ENCODE measurements at regions not wholly inside any gene's neighbourhood (a gene's known extent, or its start where the extent isn't known, plus 50 kb on each side); places are given as distances from the start of the nearest gene placed in this dataset.

- TF ChIP-seq CTCF (IDR thresholded peaks at IDR 0.05 in 4 of 5, conservative IDR thresholded peaks at IDR 0.05 in 1 of 5) (no peak), POLR2A (IDR thresholded peaks at IDR 0.05) (no peak)
Observed at GRCh38 chr4:177574446-177574845, 132.2 kb upstream of the AGA start.

Measured in gastrocnemius medialis (tissue), 4 donors.